HPDE6-E6E7 (cell line): ENCODE measurements at regions not wholly inside any gene's neighbourhood (a gene's known extent, or its start where the extent isn't known, plus 50 kb on each side); places are given as distances from the start of the nearest gene placed in this dataset.
"Not testable (repeated sequence)": the region's sequence is repeated elsewhere in the genome, so short reads cannot be mapped to it uniquely, and the experiment has no call there.

Source experiments
- DNase-seq: peaks from one replicate; pipeline ENCODE4 v3.0.0; 2011; ENCODE audit warnings: missing footprints; ENCODE audit errors: extremely low spot score

DNA sequence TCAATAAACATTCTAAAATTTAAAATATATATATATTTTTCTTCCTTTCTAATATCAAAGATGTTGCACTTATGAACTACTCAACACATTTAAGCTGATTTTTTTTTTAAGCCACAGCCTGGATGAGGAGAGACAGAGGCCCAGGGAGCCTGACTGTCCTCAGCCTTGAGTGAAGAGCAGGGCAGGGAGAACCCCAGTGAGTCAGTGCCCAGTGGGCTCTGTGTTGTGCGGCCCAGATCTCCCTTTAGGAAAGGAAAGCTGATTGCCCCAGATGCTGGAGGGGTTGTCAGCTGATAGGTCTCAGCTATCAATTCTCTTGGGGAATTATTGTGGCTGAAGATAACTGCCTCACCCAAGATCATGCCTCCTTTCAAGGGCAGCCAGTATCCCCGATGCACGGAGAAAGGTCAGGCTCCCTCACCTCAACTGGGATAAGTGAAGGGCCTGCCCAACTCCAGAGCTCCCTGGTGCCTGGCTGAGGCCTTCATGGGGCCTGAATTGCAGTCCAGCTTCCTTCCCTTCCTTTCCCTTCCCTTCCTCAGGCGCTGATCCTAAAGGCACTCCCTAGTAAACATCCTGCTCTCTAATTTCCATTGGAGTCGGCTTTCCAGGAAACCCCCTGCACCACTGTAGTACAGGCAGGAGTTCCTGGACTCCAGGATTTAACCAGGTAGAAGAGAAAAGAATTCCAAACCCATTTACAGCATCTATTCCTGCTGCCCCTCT, 106.9 kb upstream of the ATL2 start:
- DNase-seq, result no peak

DNA sequence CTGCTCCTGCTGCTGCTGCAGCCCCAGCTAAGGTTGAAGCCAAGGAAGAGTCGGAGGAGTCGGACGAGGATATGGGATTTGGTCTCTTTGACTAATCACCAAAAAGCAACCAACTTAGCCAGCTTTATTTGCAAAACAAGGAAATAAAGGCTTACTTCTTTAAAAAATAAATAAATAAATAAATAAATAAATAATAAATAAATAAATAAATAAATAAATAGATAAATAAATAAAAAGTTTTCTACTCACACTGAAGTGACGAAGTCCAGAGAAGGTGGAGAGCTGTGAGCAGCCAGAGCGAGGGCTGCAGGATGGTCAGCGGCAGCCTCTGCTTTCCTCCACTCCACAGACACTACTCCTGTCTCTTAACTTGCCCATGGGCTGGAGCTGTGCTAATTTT, 105.6 kb upstream of the ATL2 start:
- not testable (repeated sequence) for DNase-seq

DNA sequence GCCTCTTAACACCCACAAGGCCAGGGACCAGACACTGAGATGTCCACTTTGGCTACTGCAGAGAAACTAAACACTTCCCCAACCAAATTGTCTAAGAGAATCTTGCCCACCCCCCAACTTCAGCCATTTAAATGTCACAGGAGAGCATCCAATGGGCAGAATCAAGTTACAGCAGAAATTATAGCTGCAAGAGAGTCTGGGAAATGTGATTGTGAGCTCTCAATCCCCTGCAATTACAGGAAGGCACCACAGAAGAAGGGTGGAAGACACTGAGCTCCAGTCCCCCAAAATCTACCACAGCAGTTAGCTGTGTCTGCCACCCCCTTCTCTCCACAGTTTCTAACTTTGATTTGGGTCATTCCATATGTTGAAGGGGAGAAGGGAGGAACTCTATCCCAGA, 103.5 kb upstream of the ATL2 start:
- no peak for DNase-seq

- DNase-seq, result no peak
Measured at GRCh38 chr2:38477006-38477405, 99.9 kb upstream of the ATL2 start.

GRCh38 chr2:38475567-38475881, 98.5 kb upstream of the ATL2 start:
- no peak for DNase-seq

DNA sequence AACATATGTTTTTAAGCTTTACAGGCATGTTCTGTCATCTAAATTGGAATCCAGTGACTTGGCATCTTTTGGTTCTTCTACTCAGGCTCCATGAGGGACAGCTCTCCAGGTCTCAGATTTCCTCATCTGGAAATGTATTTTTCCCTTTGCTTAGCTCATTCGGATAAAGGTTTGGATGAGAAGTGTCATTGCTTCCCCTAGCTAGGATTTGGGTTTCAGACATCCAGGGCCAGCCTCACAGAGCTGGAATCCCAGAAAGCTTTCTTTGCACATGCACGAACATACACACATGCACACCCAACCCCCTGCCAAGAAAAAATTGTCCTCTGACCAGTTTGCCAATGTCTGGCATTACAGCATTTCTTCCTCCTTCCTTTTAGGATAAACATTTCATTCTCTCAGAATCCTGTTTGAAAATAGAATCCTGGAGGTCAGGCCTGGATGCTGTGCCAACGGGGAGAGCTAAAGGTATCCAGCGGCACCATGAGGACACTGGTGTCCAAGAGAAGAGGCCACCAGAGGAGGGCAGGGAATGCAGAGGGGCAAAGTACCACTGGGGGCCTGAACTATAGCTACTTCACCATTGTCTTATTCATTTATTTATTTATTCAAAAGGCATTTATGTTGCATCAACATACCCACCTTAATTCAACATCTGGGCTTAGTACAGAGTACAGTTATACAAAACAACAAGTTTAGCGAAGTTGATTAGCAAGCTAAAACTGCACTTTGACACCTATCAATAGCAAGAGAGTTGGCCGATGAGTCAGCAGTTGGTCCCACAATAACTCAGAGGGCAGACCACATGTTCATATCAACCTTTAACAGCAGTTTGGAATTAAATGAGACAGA, 97.9 kb upstream of the ATL2 start:
- no peak for DNase-seq

DNA sequence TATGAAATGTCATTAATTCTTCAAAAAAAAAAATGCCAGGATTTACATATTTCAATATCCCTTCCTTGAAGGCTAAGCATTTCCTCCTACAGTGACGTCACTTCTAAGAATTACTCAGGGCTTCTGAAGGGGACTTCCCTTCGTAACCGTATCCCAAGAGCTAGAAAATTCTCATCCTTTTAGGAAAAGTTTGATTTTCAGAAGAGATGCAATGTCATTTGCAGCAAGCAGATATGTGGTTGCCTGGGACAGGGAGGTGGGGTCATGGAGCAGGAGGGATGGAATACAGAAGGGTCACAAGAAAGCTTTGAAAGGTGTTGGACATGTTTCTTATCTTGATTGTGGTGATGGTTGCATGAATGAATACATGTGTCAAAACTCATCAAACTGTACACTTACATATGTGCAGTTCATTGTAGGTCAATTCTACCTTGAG, 97.0 kb upstream of the ATL2 start:
- no peak for DNase-seq

DNA sequence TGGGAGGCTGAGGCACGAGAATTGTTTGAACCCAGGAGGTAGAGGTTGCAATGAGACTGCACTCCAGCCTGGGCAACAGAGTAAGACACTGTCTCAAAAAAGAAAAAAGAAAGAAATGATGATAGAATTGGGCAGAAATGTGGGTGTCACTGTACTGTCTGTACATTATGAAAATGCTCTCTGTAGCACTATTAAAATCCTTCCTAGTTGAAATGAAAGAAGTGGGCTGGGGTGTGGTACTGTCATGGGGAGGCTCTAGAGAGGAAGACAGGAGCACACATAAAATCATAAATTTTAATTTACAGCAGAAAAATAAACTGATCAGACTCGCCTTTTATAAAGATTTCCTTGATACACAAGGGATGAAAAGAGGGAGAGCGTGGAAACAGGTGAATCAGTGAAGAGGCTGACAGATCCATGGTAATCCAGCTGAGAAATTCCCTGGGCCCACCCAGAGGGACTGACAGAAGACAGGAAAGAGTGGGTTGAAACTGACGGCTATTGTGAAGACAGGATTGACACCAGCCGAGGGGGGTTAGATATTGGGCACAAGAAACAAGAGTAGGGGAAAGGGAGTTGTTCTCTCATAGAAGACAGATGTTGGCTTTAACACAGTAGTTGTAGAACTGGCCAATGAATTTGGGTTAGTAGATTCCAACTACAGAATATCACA, 96.4 kb upstream of the ATL2 start:
- DNase-seq, result no peak

DNA sequence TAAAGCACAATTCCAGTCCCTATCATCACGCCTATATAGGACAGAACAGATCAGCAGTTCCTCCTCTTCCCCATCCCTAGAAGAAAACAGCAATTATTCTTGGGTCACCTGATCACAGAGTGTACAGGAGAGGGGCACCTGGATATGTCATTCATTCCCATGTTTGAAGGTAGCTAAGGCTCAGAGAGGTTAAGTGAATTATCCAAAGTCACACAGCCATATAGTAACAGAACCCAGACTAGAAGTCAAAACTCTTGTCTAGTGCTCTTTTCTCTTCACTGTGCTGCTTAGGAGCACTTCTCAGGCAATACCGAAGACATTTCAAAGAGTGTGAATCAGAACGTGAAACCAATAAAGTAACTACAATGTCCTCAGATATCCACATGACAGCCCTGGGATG, 93.0 kb upstream of the ATL2 start:
- no peak for DNase-seq

GRCh38 chr2:38467768-38468455, 90.8 kb upstream of the ATL2 start:
- DNase-seq, result no peak

- no peak for DNase-seq
Measured at GRCh38 chr2:38466876-38467767, 90.0 kb upstream of the ATL2 start.

DNA sequence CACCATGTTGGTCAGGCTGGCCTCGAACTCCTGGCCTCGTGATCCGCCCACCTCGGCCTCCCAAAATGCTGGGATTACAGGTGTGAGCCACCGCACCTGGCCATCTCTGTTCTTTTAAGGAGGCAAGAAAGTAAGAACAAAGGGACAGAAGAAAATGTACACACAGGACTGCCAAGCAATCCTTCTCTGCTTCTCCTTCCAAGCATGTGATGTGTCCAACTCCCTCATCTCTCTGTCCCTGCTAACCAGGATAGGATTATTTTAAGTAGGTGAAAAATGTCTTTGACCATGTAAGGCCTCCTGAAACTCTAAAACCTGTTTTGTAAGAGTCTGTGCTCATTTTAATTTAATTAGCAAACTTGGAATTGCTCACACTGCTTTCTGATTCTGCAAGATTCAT, 89.3 kb upstream of the ATL2 start:
- no peak for DNase-seq

GRCh38 chr2:38465789-38466127, 88.7 kb upstream of the ATL2 start:
- peak; percentile 66 for DNase-seq

DNA sequence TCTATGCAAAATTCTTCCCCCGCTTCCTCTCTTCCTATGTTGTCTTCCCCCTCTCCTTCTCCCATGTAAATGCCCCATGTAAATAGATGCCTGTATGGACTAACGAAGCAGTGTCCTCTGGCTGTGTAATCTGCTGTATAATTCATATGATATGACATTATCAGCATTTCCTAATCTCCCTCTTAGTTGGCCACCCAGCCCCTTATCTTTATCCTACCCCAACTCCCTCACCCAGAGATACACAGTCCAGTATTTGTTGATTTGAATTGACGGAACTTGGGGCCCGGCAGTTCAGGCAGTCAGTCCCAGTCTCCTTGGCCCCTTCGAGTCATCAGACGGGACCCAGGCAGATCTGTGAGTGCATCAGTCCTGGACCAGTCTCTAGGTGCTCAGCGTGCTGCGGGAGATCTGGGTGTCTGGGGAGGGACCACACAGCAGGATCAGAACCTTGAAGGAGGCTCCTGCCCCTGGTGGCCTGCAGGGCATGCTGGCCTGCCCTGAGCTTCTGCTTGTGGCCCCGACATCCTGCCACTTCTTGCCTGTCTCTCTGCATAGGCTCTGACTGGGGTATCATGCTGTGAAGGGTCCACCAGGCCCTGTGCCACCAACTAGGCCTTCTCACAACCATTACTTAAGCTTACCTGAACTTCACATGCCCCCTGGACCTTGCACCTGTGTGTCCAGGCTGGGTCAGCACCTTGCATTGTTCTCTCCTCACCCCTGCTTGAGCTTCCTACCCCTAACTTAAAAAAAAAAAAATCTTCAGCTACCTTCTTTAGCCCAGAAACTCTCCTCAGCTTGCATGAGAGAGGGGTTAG, 88.1 kb upstream of the ATL2 start:
- no peak for DNase-seq

DNA sequence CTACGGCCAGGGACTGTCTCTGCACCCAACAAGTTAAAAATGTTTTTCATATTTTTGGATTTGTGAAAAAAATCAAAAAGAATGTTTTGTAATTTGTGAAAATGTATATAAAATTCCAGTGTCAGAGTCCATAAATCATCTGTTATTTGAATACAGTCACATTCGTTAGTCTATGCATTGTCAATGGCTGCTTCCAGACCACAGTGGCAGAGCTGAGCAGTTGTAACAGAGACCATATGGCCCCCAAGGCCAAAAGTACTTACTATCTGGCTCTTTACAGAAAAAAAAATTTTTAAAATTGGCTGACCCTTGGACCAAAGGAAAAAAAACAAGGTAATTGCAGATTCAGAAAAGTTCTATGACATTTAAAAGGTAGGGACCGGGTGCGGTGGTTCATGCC, 86.7 kb upstream of the ATL2 start:
- no peak for DNase-seq

GRCh38 chr2:38462121-38462661, 85.1 kb upstream of the ATL2 start:
- peak; percentile 89 for DNase-seq

DNA sequence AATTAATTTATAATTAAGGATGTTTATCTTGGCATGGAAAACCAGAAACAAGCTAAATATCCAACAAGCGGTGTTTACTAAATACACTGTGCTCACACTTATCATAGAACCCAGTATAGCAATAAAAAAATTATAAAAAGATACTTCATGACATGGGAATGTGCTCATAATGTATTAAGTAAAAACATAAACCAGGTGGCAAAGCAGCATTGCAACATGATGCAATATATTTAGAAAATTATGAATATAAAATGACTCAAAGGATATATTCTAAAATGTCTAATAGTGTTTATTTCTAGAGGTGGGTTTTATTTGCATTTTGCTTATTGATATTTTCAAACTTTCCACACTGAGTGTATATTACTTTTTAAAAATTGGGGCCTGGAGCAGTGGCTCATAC, 84.4 kb upstream of the ATL2 start:
- no peak for DNase-seq

GRCh38 chr2:38460313-38460712, 83.2 kb upstream of the ATL2 start:
- no peak for DNase-seq

GRCh38 chr2:38454081-38454480, 77.0 kb upstream of the ATL2 start:
- DNase-seq, result no peak

DNA sequence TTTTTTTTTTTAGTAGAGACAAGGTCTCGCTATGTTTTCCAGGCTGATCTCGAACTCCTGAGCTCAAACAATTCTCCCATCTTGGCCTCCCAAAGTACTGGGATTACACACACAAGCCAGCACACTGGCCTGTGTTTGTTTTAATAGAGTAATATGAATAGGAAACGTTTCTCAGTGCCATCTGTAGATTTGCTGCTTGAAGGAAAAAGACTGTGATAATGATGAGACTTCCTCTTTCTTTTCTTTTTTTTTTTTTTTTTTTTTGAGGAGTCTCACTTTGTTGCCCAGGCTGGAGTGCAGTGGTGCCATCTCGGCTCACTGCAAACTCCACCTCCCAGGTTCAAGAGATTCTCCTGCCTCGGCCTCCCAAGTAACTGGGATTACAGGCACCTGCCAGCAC, 74.7 kb upstream of the ATL2 start:
- not testable (repeated sequence) for DNase-seq
